Germinal center (tissue), 1 donor: ENCODE measurements at regions not wholly inside any gene's neighbourhood (a gene's known extent, or its start where the extent isn't known, plus 50 kb on each side); places are given as distances from the start of the nearest gene placed in this dataset.
"Not testable (repeated sequence)": the region's sequence is repeated elsewhere in the genome, so short reads cannot be mapped to it uniquely, and the experiment has no call there.

Experiments
- DNase-seq: peaks from one replicate; pipeline ENCODE4 v3.0.0; 2012; ENCODE audit warnings: mixed read lengths, low spot score

DNA sequence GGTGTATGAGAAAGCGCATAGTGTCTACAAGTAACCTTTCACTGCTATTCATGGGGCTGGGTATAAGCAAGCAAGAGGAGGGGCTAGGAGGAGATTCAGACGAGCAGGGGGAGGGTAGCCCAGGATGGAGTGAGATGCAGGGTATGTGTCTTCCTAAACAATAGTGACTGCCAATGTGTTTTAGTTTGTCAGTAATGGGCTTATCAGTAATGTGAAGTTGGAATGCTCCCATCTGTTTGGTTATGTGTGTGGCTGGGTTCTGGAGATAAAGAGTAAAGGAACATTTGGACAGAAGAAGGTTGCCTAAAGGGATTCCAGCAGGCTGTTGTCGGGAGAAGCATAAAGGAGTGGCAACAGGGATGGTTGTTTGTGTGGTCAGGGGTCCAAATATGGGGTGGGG, 62.7 kb upstream of the EZR start:
- not testable (repeated sequence) for DNase-seq

DNA sequence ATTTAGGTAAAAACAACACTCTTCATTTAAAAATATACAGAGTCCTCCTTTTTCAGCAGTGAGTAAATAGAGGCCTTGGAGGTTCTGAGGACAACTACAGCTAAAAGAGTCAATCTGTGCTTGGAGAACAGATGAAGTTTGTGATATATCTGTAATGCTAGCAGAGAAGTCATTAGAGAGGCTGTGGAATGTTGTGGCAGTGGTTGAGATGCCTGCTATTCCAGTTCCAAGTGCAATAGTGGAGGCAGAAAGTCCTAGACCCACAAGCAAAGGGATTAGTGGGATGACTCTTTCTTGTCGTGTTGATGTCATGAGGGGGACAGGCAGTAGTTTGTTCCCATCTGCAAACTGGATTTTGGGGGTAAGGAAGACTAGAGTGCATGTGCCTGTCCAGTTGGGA, 62.1 kb upstream of the EZR start:
- DNase-seq, result not testable (repeated sequence)

DNA sequence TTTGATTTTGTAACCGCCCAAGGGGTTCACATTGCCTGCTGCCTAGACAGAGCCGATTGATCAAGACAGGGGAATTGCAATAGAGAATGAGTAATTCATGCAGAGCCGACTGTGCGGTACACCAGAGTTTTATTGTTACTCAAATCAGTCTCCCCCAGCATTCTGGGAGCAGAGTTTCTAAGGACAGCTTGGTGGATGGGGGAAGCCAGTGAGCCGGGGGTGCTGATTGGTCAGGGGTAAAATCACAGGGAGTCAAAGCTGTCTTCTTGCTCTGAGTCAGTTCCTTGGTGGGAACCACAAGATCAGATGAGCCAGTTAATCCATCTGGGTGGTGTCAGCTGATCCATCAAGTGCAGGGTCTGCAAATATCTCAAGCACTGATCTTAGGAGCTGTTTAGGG, 60.0 kb upstream of the EZR start:
- no peak for DNase-seq

DNA sequence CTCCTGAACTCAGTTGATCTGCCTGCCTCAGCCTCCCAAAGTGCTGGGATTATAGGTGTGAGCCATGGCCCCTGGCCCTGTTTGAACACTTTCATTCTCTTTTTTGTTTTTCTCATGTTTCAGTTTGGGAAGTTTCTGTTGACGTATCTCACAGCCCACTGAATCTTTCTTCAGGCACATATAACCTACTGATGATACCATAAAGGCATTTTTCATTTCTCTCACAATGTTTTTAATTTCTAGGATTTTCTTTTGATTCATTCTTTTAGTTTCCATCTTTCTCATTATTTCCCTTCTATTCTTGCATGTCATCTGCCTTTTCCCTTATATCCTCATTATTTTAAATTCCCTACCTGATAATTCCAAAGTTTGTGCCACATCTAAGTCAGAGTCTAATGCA, 58.5 kb upstream of the EZR start:
- DNase-seq, result no peak

DNA sequence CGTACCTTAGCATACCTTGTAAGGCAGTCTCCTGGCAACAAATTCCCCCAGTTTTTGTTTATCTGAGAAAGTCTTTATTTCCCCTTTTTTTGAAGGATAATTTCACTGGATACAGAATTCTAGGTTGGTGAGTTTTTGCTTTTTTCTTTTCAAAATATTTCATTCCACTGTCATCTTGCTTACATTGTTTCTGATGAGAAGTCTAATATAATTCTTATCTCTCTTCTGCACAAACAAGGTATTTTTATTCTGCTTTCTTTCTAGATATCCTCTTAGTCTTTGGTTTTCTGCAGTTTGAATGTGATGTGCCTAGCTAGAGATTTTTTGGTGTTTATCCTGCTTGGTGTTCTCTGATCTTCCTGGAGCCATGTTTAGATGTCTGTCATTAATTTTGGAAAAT, 57.7 kb upstream of the EZR start:
- DNase-seq, result no peak

DNA sequence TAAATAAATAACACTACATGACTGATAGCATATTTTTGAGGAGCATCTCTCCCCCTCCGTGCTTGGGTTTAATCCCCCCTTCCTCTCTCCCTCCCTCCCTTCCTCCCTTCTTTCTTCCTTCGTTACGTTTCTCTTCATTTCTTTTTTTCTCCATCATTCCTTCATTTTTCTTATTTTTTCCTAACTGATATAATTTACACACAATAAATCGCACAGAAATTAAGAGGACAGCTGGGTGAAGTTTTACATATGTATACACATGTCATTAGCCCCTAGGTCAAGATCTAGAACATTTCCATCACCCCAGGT, 51.4 kb upstream of the EZR start:
- no peak for DNase-seq

DNA sequence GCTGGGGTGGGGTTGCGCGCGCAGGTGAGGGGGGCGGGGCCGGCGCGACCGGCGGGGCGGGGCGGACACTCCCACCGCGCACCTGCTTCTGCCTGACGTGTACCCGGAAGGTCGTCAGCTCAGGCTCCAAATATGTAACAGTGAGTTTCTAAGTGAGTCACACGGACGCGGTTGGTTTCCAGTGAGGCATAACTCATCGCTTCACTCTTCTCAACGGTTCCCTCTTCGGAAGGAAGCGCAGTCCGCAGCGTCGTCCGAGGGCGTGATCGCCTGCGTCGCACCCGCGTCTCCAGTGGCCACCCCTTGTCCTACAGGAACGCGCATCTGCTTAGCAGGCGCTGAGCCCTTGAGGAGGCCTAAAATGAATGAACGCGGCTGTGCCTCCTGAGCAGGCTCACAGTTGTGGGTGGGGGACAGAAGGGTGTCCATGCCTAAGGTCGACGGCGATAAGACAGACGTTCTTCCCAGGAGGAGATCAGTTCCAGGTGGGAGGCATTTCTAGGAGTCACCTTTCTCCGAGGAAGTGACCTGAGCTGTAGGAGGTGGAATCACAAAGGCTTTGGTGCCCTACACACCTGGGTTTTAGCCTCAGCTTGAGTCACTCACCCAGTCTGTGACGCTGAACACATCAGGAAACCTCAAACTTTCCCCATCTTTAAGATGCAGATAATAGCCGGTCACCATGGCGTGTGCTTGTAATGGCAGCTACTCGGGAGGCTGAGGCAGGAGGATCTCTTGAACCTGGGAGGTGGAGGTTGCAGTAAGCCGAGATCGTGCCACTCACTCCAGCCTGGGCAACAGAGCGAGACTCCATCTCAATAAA, 50.9 kb upstream of the EZR start:
- no peak for DNase-seq

DNA sequence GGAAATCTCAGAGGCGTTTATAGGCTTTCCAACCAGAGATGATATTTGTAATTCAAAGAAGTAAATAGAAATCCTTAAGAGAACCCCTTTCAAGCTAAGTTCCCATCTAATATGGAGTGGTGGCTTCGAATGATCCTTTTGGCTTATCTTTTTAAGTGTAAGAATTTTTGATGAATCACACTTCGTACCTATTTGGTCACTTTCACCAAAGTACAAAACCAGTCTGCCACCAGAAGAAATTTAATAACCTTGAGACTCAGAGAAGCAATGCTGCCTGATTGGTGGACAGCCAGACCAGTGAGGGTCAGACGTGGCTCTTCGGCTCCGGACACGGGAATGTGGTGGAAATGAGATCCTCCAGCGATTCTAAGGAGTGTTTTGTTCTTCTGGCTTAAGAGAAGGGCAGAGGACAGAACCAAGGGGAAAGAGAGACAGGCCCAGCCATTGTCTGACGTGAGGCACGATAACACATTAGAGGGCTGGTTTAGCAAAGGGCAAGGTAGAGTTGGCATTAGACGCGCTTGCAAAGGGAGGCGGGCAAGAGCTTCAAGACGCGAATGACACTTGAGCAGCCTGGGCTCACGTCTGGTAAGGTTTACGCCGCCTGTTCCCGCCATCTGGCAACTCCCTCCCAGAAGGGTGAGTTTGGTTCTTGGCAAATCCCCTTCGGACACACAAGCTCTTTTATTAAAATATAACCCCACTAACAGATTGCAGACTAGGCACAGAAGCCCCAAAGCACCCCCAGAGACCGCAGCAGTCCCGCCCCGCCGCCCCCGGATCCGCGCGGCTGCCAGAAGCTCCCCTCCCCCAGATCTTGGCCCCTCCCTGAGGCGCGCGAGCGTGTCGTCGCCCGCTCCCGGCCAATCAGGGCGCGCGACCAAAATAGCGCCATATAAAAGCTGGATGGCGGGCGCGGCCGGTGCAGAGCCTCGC, 50.0 kb upstream of the EZR start:
- DNase-seq, result peak; percentile 99
